Cardiac muscle cell (in vitro differentiated cells and primary cell): ENCODE measurements at regions not wholly inside any gene's neighbourhood (a gene's known extent, or its start where the extent isn't known, plus 50 kb on each side); places are given as distances from the start of the nearest gene placed in this dataset.
A peak's percentile ranks its signal among the peaks of the same experiment; 100 is the strongest.

Experiments
- DNase-seq, 2 donors: peaks; one replicate each; pipeline versions ENCODE4 v3.0.0 to v3.0.0-alpha.2; 2010 to 2017; ENCODE audit warnings: low read depth in 1 of 2, low spot score in 1 of 2
- H3K27ac ChIP-seq: fragments of 200-600 bp; sonication (generic); 2 replicates; pipeline ENCODE4 v1.5.1; 2016
- H3K27me3 ChIP-seq: fragments of 200-600 bp; sonication (generic); 2 replicates; pipeline ENCODE4 v1.6.0; 2016; ENCODE audit warnings: control low read depth
- H3K36me3 ChIP-seq: fragments of 200-600 bp; sonication (generic); 2 replicates; pipeline ENCODE4 v1.5.1; 2016; ENCODE audit warnings: control low read depth
- H3K4me1 ChIP-seq: fragments of 200-600 bp; sonication (generic); 2 replicates; pipeline ENCODE4 v1.8.1; 2017; ENCODE audit warnings: low read depth, mild to moderate bottlenecking, mixed run types
- H3K4me3 ChIP-seq: fragments of 200-600 bp; sonication (generic); 2 replicates; pipeline ENCODE4 v1.5.1; 2016; ENCODE audit warnings: mild to moderate bottlenecking
- H3K9me3 ChIP-seq: fragments of 200-600 bp; sonication (generic); 2 replicates; pipeline ENCODE4 v1.5.1; 2017; ENCODE audit warnings: low read depth, mild to moderate bottlenecking, control low read depth
- CTCF ChIP-seq: IDR thresholded peaks from 2 replicates; pipeline ENCODE4 v1.5.1; 2012; ENCODE audit warnings: low read depth, mild to moderate bottlenecking, low read length

- no peaks in the 10 kb centered on the region for H3K27me3 ChIP-seq
- H3K4me3 ChIP-seq = no peak overlapping the region
- TF ChIP-seq CTCF = no peak
- H3K27ac ChIP-seq = no peak overlapping the region
- H3K9me3 ChIP-seq = no peaks in the 10 kb centered on the region
- no peaks in the 10 kb centered on the region for H3K36me3 ChIP-seq
- no peaks in the 10 kb centered on the region for H3K4me1 ChIP-seq
- peak in 1 of 2 donors; percentile 37 for DNase-seq
Measured at GRCh38 chr9:16085167-16085726, 532.4 kb downstream of the CCDC171 start.

- Histone ChIP-seq H3K9me3 (no peaks in the 10 kb centered on the region), H3K4me1 (no peaks in the 10 kb centered on the region), H3K27me3 (no peaks in the 10 kb centered on the region), H3K36me3 (no peaks in the 10 kb centered on the region), H3K27ac (no peak overlapping the region), H3K4me3 (no peak overlapping the region)
- no peak for DNase-seq
- TF ChIP-seq CTCF = no peak
Measured at GRCh38 chr9:16090907-16091629, 538.2 kb downstream of the CCDC171 start.

- Histone ChIP-seq H3K9me3 (no peaks in the 10 kb centered on the region), H3K27ac (no peak overlapping the region), H3K4me1 (no peaks in the 10 kb centered on the region), H3K36me3 (no peaks in the 10 kb centered on the region), H3K4me3 (no peak overlapping the region), H3K27me3 (no peaks in the 10 kb centered on the region)
- DNase-seq = peak in 1 of 2 donors; percentile 69
- no peak for TF ChIP-seq CTCF
Measured at GRCh38 chr9:16092142-16093091, 539.6 kb downstream of the CCDC171 start.

- H3K36me3 ChIP-seq = no peaks in the 10 kb centered on the region
- H3K4me3 ChIP-seq = no peak overlapping the region
- DNase-seq = no peak
- H3K27ac ChIP-seq = no peak overlapping the region
- H3K27me3 ChIP-seq = no peaks in the 10 kb centered on the region
- no peak for TF ChIP-seq CTCF
- H3K9me3 ChIP-seq = no peaks in the 10 kb centered on the region
- peaks cover 30% of the 10 kb centered on the region for H3K4me1 ChIP-seq
Measured at GRCh38 chr9:16098306-16098705, 545.5 kb downstream of the CCDC171 start.

GRCh38 chr9:16099732-16100536, 547.1 kb downstream of the CCDC171 start:
- no peaks in the 10 kb centered on the region for H3K36me3 ChIP-seq
- peaks cover 34% of the 10 kb centered on the region for H3K4me1 ChIP-seq
- no peak overlapping the region for H3K4me3 ChIP-seq
- peak overlapping the region; percentile 93 for H3K27ac ChIP-seq
- DNase-seq = peak in 1 of 2 donors; percentile 53
- H3K9me3 ChIP-seq = no peaks in the 10 kb centered on the region
- TF ChIP-seq CTCF = no peak
- no peaks in the 10 kb centered on the region for H3K27me3 ChIP-seq
